Panc1 (cell line): ENCODE measurements at regions not wholly inside any gene's neighbourhood (a gene's known extent, or its start where the extent isn't known, plus 50 kb on each side); places are given as distances from the start of the nearest gene placed in this dataset.

Experiments
- ATAC-seq: fragments of 200-7000 bp; cut with Tn5 transposase; 2 replicates; pipeline ENCODE4 v1.9.1; 2020; ENCODE audit warnings: mild to moderate bottlenecking, moderate library complexity
- BruUV-seq: library from RNA; stranded (reverse); fragments of 400-500 nt; replicated peaks from 2 replicates; lab custom pipeline; 2021; lab: Mats Ljungman, UMichigan
- CTCF ChIA-PET: fragments of 300-600 bp; sonication (Branson Sonifier 250); formaldehyde crosslinking; loops from one replicate; lab custom pipeline; 2022; ENCODE audit warnings: antibody characterized with exemption; lab: Charles Lee
- POLR2A ChIA-PET: fragments of 300-600 bp; sonication (Branson Sonifier 250); formaldehyde crosslinking; loops from one replicate; lab custom pipeline; 2022; ENCODE audit warnings: antibody characterized with exemption; lab: Charles Lee
- DNase-seq: peaks from one replicate; pipeline ENCODE4 v3.0.0-alpha.2; 2010; ENCODE audit warnings: low read depth, low spot score
- H3K27ac ChIP-seq: 2 replicates; pipeline ENCODE4 v1.5.1; 2011; ENCODE audit warnings: mild to moderate bottlenecking, low read length, inconsistent platforms
- H3K27me3 ChIP-seq: fragments of 200-500 bp; sonication (Bioruptor generic); 2 replicates; pipeline ENCODE4 v1.6.0; 2014; ENCODE audit warnings: low read length, inconsistent platforms; ENCODE audit not compliant: control insufficient read depth, insufficient read depth
- H3K36me3 ChIP-seq: fragments of 200-500 bp; sonication (Bioruptor generic); 2 replicates; pipeline ENCODE4 v1.5.1; 2014; ENCODE audit warnings: inconsistent platforms, mild to moderate bottlenecking, low read length, moderate library complexity; ENCODE audit not compliant: control insufficient read depth, insufficient read depth
- H3K4me1 ChIP-seq: 2 replicates; pipeline ENCODE4 v1.5.1; 2011; ENCODE audit warnings: inconsistent platforms, mild to moderate bottlenecking, low read length, moderate library complexity; ENCODE audit not compliant: control insufficient read depth, insufficient read depth
- H3K4me3 ChIP-seq, 2 experiments: 2 replicates each; pipeline ENCODE4 v1.5.1; 2011 to 2012; ENCODE audit warnings: low read depth in 2 of 2, low read length in 2 of 2, mild to moderate bottlenecking in 2 of 2, inconsistent platforms in 1 of 2, moderate library complexity in 1 of 2
- H3K9me3 ChIP-seq: fragments of 200-500 bp; sonication (Bioruptor generic); 2 replicates; pipeline ENCODE4 v1.5.1; 2014; ENCODE audit warnings: low read depth, mild to moderate bottlenecking, inconsistent platforms, low read length, moderate library complexity; ENCODE audit not compliant: control insufficient read depth, insufficient read depth
- POLR2AphosphoS5 ChIP-seq: IDR thresholded peaks from 2 replicates; pipeline ENCODE4 v1.6.1; 2012; ENCODE audit warnings: mild to moderate bottlenecking, low read depth, low read length, moderate library complexity
- REST ChIP-seq, 2 experiments: IDR thresholded peaks; 2 replicates each; pipeline ENCODE4 v1.6.1; 2011 to 2012; ENCODE audit warnings: low read depth in 2 of 2, control low read depth in 1 of 2, low read length in 1 of 2, mild to moderate bottlenecking in 1 of 2, moderate library complexity in 1 of 2; ENCODE audit not compliant: insufficient read depth in 1 of 2
- SIN3A ChIP-seq: IDR thresholded peaks from 2 replicates; pipeline ENCODE4 v1.6.1; 2012; ENCODE audit warnings: low read depth, mild to moderate bottlenecking, low read length, moderate library complexity, borderline replicate concordance; ENCODE audit not compliant: insufficient read depth
- TCF7L2 ChIP-seq: IDR thresholded peaks from 2 replicates; pipeline ENCODE4 v1.6.1; 2011; ENCODE audit warnings: mild to moderate bottlenecking, low read depth, low read length, inconsistent platforms
- in situ Hi-C: cut with HindIII; loops from 2 replicates; pipeline ENCODE4 v1.10.0; 2016; ENCODE audit warnings: low sequenced_read_pairs, low pct_unique_long_range_greater_than_20kb
- intact Hi-C: fragments of 100-400 bp; cut with micrococcal nuclease; formaldehyde crosslinking; loops from one replicate; pipeline ENCODE4 v1.10.0; 2022; ENCODE audit not compliant: unreplicated experiment
- TF ChIP-seq, protein P1 (sequence below): fragments of 450-650 bp; IDR thresholded peaks from 2 replicates; pipeline ENCODE4 v1.5.1; 2017; ENCODE audit warnings: mild to moderate bottlenecking

- DNase-seq = no peak
- CTCF ChIA-PET = no interaction called here
- Histone ChIP-seq H3K4me3 (no peak overlapping the region), H3K36me3 (no peaks in the 10 kb centered on the region), H3K27ac (no peak overlapping the region), H3K4me1 (0 out of 2 replicates have a peak, but pooled peaks cover 2% of the 10 kb centered on the region), H3K9me3 (no peaks in the 10 kb centered on the region), H3K27me3 (no peaks in the 10 kb centered on the region; the same call in 1 of the 2 replicates)
- intact Hi-C loops = no loop called here
- no peak for ATAC-seq
- in situ Hi-C loops = no loop called here
- BruUV-seq = no TSS peak
- POLR2A ChIA-PET = no interaction called here
- TF ChIP-seq REST (IDR thresholded peaks at IDR 0.05; ENCODE audit: insufficient read depth in 1 of 2, low read depth in 2 of 2, low read length in 1 of 2) = no peak
- TF ChIP-seq TCF7L2 = no peak
- TF ChIP-seq SIN3A = no peak
- TF ChIP-seq, protein P1, sequence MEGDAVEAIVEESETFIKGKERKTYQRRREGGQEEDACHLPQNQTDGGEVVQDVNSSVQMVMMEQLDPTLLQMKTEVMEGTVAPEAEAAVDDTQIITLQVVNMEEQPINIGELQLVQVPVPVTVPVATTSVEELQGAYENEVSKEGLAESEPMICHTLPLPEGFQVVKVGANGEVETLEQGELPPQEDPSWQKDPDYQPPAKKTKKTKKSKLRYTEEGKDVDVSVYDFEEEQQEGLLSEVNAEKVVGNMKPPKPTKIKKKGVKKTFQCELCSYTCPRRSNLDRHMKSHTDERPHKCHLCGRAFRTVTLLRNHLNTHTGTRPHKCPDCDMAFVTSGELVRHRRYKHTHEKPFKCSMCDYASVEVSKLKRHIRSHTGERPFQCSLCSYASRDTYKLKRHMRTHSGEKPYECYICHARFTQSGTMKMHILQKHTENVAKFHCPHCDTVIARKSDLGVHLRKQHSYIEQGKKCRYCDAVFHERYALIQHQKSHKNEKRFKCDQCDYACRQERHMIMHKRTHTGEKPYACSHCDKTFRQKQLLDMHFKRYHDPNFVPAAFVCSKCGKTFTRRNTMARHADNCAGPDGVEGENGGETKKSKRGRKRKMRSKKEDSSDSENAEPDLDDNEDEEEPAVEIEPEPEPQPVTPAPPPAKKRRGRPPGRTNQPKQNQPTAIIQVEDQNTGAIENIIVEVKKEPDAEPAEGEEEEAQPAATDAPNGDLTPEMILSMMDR = no peak
- no peak for TF ChIP-seq POLR2AphosphoS5
These were observed 500.3 kb downstream of the ARHGEF28 start for GRCh38 chr5:74126294-74126693.

DNA sequence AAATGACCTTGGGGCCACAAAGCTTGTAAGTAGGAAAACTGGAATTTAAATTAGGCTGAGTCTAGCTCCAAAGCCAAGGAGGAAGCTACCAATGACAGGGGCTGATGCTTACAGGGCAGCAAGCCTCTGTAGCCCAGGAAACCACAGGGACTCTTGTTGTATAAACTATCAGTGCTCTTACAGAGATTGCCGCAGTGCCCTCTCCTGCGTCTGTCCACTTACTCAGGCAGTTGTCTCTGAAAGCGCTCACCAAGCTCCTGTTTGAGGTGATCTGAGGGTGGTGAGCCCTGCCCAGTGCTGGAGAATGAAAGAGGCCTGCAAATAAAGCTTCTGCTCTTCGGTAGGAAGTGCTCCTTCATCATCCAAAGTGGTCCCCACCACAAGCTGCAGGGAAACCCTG, 498.8 kb downstream of the ARHGEF28 start:
- CTCF ChIA-PET = no interaction called here
- TF ChIP-seq, protein P1 = no peak
- TF ChIP-seq REST (IDR thresholded peaks at IDR 0.05; ENCODE audit: insufficient read depth in 1 of 2, low read depth in 2 of 2, low read length in 1 of 2) = no peak
- no peak for TF ChIP-seq SIN3A
- no peak for TF ChIP-seq TCF7L2
- TF ChIP-seq POLR2AphosphoS5 = no peak
- Histone ChIP-seq H3K27me3 (peaks cover under 1% of the 10 kb centered on the region; the same call in 1 of the 2 replicates), H3K4me3 (no peak overlapping the region), H3K27ac (no peak overlapping the region), H3K9me3 (no peaks in the 10 kb centered on the region), H3K4me1 (0 out of 2 replicates have a peak, but pooled peaks cover 2% of the 10 kb centered on the region), H3K36me3 (no peaks in the 10 kb centered on the region)
- BruUV-seq = no TSS peak
- in situ Hi-C loops (no loop called here), intact Hi-C loops (no loop called here)
- ATAC-seq (no peak), DNase-seq (no peak)
- POLR2A ChIA-PET = no interaction called here
